ENCODE measurements at regions not wholly inside any gene's neighbourhood (a gene's known extent, or its start where the extent isn't known, plus 50 kb on each side); places are given as distances from the start of the nearest gene placed in this dataset.

GRCh38 chr2:59575191-59575590, 978.3 kb downstream of the BCL11A start:
- no peak for DNase-seq

- peak in 1 of 3 donors; percentile 31 for DNase-seq
Observed at GRCh38 chr2:59572227-59572626, 981.2 kb downstream of the BCL11A start.

GRCh38 chr2:59570818-59571217, 982.6 kb downstream of the BCL11A start:
- no peak for DNase-seq

- DNase-seq, result no peak
Observed at GRCh38 chr2:59569124-59569523, 984.3 kb downstream of the BCL11A start.

GRCh38 chr2:59568461-59568860, 985.0 kb downstream of the BCL11A start:
- peak in 2 of 3 donors; percentile 16 to 66 for DNase-seq

- no peak for DNase-seq
Observed at GRCh38 chr2:59567151-59567550, 986.3 kb downstream of the BCL11A start.

GRCh38 chr2:59566739-59567138, 986.7 kb downstream of the BCL11A start:
- DNase-seq, result no peak

GRCh38 chr2:59561281-59561680, 992.2 kb downstream of the BCL11A start:
- DNase-seq, result no peak

- no peak for DNase-seq
Observed at GRCh38 chr2:59560769-59561168, 992.7 kb downstream of the BCL11A start.

GRCh38 chr2:59540864-59541263, 1012.6 kb downstream of the BCL11A start:
- no peak for DNase-seq

- peak in 1 of 3 donors; percentile 48 for DNase-seq
Observed at GRCh38 chr2:59538398-59538911, 1015.0 kb downstream of the BCL11A start.

GRCh38 chr2:59532808-59533207, 1020.6 kb downstream of the BCL11A start:
- DNase-seq, result no peak

GRCh38 chr2:59530258-59530657, 1023.2 kb downstream of the BCL11A start:
- peak in 1 of 3 donors; percentile 12 for DNase-seq

GRCh38 chr2:59529726-59530125, 1023.7 kb downstream of the BCL11A start:
- DNase-seq, result peak in 1 of 3 donors; percentile 23

GRCh38 chr2:59528525-59528924, 1024.9 kb downstream of the BCL11A start:
- peak in 1 of 3 donors; percentile 1 for DNase-seq

- DNase-seq, result no peak
Observed at GRCh38 chr2:59502981-59503380, 1050.5 kb downstream of the BCL11A start.

GRCh38 chr2:59490994-59491393, 1062.5 kb downstream of the BCL11A start:
- no peak for DNase-seq

- no peak for DNase-seq
Observed at GRCh38 chr2:59490192-59490591, 1063.3 kb downstream of the BCL11A start.

GRCh38 chr2:59484673-59485072, 1068.8 kb downstream of the BCL11A start:
- DNase-seq, result no peak

GRCh38 chr2:59463426-59463825, 1090.0 kb downstream of the BCL11A start:
- DNase-seq, result no peak

GRCh38 chr2:59462422-59463197, 1090.8 kb downstream of the BCL11A start:
- DNase-seq, result no peak

GRCh38 chr2:59461127-59461526, 1092.3 kb downstream of the BCL11A start:
- DNase-seq, result no peak

GRCh38 chr2:59458800-59459199, 1094.7 kb downstream of the BCL11A start:
- DNase-seq, result no peak

GRCh38 chr2:59456285-59456684, 1097.2 kb downstream of the BCL11A start:
- DNase-seq, result no peak

All from muscle of back (tissue), 3 donors.